A673 (cell line): ENCODE measurements at regions not wholly inside any gene's neighbourhood (a gene's known extent, or its start where the extent isn't known, plus 50 kb on each side); places are given as distances from the start of the nearest gene placed in this dataset.

Experiments used
- BruUV-seq: library from RNA; stranded (reverse); fragments of 400-500 nt; replicated peaks from 2 replicates; lab custom pipeline; 2021; lab: Mats Ljungman, UMichigan
- CTCF ChIA-PET: fragments of 300-600 bp; sonication (Branson Sonifier 250); formaldehyde crosslinking; loops from one replicate; lab custom pipeline; 2022; ENCODE audit warnings: antibody characterized with exemption; lab: Charles Lee
- POLR2A ChIA-PET: fragments of 300-600 bp; sonication (Branson Sonifier 250); formaldehyde crosslinking; loops from one replicate; lab custom pipeline; 2022; ENCODE audit warnings: antibody characterized with exemption; ENCODE audit not compliant: low non-redundant PET; lab: Charles Lee
- DNase-seq: peaks from one replicate; pipeline ENCODE4 v3.0.0-alpha.2; 2015; ENCODE audit warnings: low spot score
- H3K27ac ChIP-seq: fragments of 200-600 bp; sonication (generic); 2 replicates; pipeline ENCODE4 v1.5.1; 2016; ENCODE audit warnings: mixed run types, low read depth, mild to moderate bottlenecking, mixed read lengths, antibody characterized with exemption, low read length; ENCODE audit not compliant: poor library complexity, severe bottlenecking
- H3K27me3 ChIP-seq: fragments of 200-600 bp; sonication (generic); replicated peaks from 2 replicates; pipeline ENCODE4 v1.6.1; 2017; ENCODE audit warnings: mixed run types, low read depth, mild to moderate bottlenecking, mixed read lengths, antibody characterized with exemption, low read length; ENCODE audit not compliant: insufficient read depth, poor library complexity
- H3K36me3 ChIP-seq: fragments of 200-600 bp; sonication (generic); 2 replicates; pipeline ENCODE4 v1.6.1; 2016; ENCODE audit warnings: mixed run types, mild to moderate bottlenecking, mixed read lengths, antibody characterized with exemption, low read length; ENCODE audit not compliant: insufficient read depth, poor library complexity, severe bottlenecking
- H3K4me1 ChIP-seq: fragments of 200-600 bp; sonication (generic); 2 replicates; pipeline ENCODE4 v1.6.1; 2017; ENCODE audit warnings: mixed run types, mild to moderate bottlenecking, mixed read lengths, antibody characterized with exemption, low read length; ENCODE audit not compliant: insufficient read depth, poor library complexity, severe bottlenecking
- H3K4me3 ChIP-seq: fragments of 200-600 bp; sonication (generic); 2 replicates; pipeline ENCODE4 v1.5.1; 2016; ENCODE audit warnings: low read depth, mixed run types, mild to moderate bottlenecking, mixed read lengths, low read length; ENCODE audit not compliant: poor library complexity, severe bottlenecking
- H3K9me3 ChIP-seq: fragments of 200-600 bp; sonication (generic); 2 replicates; pipeline ENCODE4 v1.6.1; 2016; ENCODE audit warnings: mixed run types, low read depth, mild to moderate bottlenecking, mixed read lengths, antibody characterized with exemption, low read length; ENCODE audit not compliant: poor library complexity, severe bottlenecking
- CTCF ChIP-seq: fragments of 300-800, 200-600 bp; sonication (generic); conservative IDR thresholded peaks from 2 replicates; pipeline ENCODE4 v1.5.1; 2017; ENCODE audit warnings: low read depth, mild to moderate bottlenecking, antibody characterized with exemption, low read length, moderate library complexity, mixed read lengths
- EZH2 ChIP-seq: fragments of 200-600 bp; sonication (generic); IDR thresholded peaks from 2 replicates; pipeline ENCODE4 v1.6.1; 2017; ENCODE audit warnings: borderline replicate concordance, low read depth, mild to moderate bottlenecking, mixed read lengths, antibody characterized with exemption, low read length; ENCODE audit not compliant: poor library complexity, severe bottlenecking
- intact Hi-C: fragments of 100-400 bp; cut with micrococcal nuclease; formaldehyde crosslinking; loops from one replicate; pipeline ENCODE4 v1.10.0; 2022; ENCODE audit not compliant: unreplicated experiment

- BruUV-seq = no TSS peak
- POLR2A ChIA-PET = no interaction called here
- TF ChIP-seq CTCF = no peak
- no peak overlapping the region for H3K4me3 ChIP-seq
- intact Hi-C loops = no loop called here
- no peaks in the 10 kb centered on the region for H3K36me3 ChIP-seq
- no peak overlapping the region for H3K27ac ChIP-seq
- H3K27me3 ChIP-seq = no peaks in the 10 kb centered on the region
- no peaks in the 10 kb centered on the region for H3K9me3 ChIP-seq
- CTCF ChIA-PET = no interaction called here
- no peak for DNase-seq
- H3K4me1 ChIP-seq = no peaks in the 10 kb centered on the region
Measured at GRCh38 chr13:62682788-62683187, 1267.1 kb upstream of the PCDH20 start.

GRCh38 chr13:62678039-62678438 lies 1262.4 kb upstream of the PCDH20 start:
- Histone ChIP-seq H3K27ac (no peak overlapping the region), H3K4me1 (no peaks in the 10 kb centered on the region), H3K36me3 (no peaks in the 10 kb centered on the region), H3K9me3 (no peaks in the 10 kb centered on the region), H3K27me3 (no peaks in the 10 kb centered on the region), H3K4me3 (no peak overlapping the region)
- DNase-seq = no peak
- intact Hi-C loops = no loop called here
- TF ChIP-seq EZH2 = no peak
- TF ChIP-seq CTCF = no peak
- no TSS peak for BruUV-seq
- ChIA-PET CTCF (no interaction called here), POLR2A (no interaction called here)

GRCh38 chr13:62663767-62664166 lies 1248.1 kb upstream of the PCDH20 start:
- H3K36me3 ChIP-seq = no peaks in the 10 kb centered on the region
- no peaks in the 10 kb centered on the region for H3K9me3 ChIP-seq
- intact Hi-C loops = no loop called here
- no peak overlapping the region for H3K27ac ChIP-seq
- no peak for TF ChIP-seq CTCF
- no peak for TF ChIP-seq EZH2
- H3K4me1 ChIP-seq = no peaks in the 10 kb centered on the region
- H3K27me3 ChIP-seq = no peaks in the 10 kb centered on the region
- POLR2A ChIA-PET = no interaction called here
- no TSS peak for BruUV-seq
- CTCF ChIA-PET = no interaction called here
- no peak for DNase-seq
- H3K4me3 ChIP-seq = no peak overlapping the region
